Endometrium (tissue), 2 donors: ENCODE measurements at regions not wholly inside any gene's neighbourhood (a gene's known extent, or its start where the extent isn't known, plus 50 kb on each side); places are given as distances from the start of the nearest gene placed in this dataset.

Experiments
- FAIRE-seq: peaks from 2 replicates; lab custom pipeline; 2012; peaks lifted over from hg19 to GRCh38; lab: Jason Lieb, UNC
- donor health status: control.
- donor health status: control.

- FAIRE-seq: no peak
These were observed 1188.0 kb downstream of the GRIK2 start for GRCh38 chr6:102581378-102582124.

DNA sequence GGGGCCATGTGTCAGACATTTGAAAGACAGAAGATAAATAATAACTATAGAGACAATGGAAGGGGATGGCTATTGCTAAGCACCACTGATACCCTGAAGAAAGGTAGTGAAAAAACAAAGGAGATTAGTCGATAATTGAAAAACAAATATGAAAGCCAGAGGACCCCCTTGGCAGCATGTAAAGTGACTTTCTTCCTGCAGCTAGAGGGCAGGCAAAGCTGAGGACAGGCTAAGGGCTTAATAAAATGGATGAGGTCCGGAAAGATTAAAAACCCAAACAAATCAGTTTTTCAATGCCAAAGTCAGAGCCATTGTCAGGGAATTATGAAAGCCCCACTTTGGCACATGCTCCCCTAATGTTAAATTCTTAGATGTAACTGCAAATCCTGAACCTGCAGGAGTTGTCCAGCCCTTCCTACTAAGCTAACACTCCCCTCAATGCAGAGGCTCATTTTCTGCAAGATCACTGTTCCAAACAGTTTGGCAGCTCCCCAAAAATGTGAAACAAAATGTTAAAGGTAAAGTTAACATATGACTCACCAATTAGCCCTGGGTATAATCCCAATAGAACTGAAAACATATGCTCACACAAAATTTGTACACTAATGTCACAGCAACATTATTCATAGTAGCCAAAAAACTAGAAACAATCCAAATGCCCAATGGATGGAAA is 1177.9 kb downstream of the GRIK2 start:
- no peak for FAIRE-seq

GRCh38 chr6:102562713-102563112 is 1169.2 kb downstream of the GRIK2 start:
- FAIRE-seq: no peak

GRCh38 chr6:102553214-102553613 is 1159.7 kb downstream of the GRIK2 start:
- FAIRE-seq: no peak

- FAIRE-seq: no peak
These were observed 1155.8 kb downstream of the GRIK2 start for GRCh38 chr6:102549221-102549874.

- FAIRE-seq: no peak
These were observed 1131.8 kb downstream of the GRIK2 start for GRCh38 chr6:102525336-102525735.

DNA sequence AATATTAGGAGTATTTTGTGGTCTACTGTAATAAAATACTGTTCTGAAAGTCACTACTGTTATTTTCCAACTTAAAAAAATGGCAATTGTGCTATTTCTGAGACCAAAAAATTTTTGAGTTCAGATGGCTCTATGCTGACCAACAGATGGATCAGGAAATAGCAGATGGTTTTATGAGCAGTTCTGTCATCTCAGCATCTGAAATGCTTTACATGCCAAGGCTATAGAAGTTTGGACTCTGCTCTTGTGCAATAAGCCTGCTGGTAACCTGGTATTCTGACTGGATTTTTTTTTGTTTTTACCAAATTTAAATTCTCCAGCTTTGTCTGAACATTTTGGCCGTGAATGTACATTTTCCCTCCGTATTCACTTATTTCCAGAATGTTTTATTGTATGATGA is 1127.5 kb downstream of the GRIK2 start:
- no peak for FAIRE-seq

DNA sequence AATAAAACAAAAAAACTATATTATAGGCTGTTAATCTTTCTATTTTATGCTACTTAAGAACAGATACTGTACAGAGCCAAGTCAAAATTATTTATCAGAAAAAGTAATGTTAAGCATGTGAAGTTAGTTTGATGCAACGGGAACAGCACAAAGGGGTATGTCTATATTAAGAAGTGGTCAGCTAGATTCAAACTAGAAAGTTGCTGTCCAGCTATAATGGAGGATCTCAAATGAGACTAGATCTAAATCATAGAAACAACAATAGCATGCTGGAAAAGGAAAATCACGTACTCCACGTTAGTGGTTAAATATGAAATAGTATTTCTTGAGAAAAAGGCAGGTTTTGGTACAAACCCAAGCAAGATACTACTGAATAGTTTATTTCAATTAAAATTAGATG is 1124.0 kb downstream of the GRIK2 start:
- no peak for FAIRE-seq

- no peak for FAIRE-seq
These were observed 1108.1 kb downstream of the GRIK2 start for GRCh38 chr6:102501615-102502014.

DNA sequence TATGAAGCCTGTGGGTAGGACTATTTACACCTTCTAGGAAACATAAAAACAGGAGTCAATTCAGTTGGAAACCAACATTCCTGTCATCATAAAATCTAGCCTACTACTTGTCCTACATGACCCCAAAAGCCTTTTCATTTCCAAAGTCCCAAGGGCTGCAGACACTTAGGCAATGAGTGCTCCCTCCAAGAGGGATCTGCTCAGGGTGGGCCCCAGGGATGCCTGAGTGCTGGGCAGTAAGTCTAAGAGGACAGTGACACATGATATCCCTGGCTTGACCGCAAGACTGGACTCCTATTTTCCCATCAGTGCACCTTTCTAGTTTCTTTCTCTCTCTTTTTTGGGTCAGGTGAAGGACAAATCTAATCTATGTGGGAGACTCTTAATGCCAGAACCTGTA is 1101.3 kb downstream of the GRIK2 start:
- no peak for FAIRE-seq

- FAIRE-seq: no peak
These were observed 1100.0 kb downstream of the GRIK2 start for GRCh38 chr6:102493485-102493884.

- no peak for FAIRE-seq
These were observed 1095.2 kb downstream of the GRIK2 start for GRCh38 chr6:102488729-102489128.

GRCh38 chr6:102485480-102485879 is 1092.0 kb downstream of the GRIK2 start:
- no peak for FAIRE-seq

DNA sequence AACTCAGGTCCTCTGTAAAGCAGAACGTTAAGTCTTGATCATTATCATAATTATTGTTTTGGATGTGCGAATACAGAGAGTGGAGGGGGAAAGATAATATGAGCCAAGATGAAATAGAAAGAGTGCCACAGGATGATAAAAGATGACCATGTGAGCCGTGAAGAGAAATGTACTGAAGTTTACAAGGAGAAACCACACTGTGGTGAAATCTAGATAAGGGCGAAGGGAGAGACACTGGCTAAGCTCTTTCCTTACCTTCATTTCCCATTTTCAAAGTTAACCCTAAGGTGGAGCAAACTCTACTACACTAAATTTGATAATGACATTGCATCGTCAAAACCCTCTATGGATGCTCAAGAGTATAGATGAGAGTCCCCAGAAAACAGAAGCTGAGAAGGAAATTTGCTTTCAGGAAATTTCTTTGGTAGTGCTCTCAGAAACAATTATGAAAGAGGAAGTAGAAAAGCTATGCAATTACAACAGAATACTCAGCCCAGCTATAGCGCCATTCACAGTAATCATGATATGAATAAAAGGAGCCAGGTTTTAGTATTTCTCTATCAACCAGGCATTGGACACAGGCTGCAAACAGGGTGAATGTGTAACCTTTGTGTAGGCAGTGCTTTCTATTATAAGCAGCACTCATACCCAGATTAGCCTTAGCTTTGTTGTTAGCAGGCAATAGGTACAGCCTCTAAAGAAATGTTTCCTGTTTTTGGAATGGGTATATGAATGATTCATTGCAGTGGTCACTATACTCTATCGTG is 1080.7 kb downstream of the GRIK2 start:
- FAIRE-seq: no peak

GRCh38 chr6:102458990-102459389 is 1065.5 kb downstream of the GRIK2 start:
- no peak for FAIRE-seq

DNA sequence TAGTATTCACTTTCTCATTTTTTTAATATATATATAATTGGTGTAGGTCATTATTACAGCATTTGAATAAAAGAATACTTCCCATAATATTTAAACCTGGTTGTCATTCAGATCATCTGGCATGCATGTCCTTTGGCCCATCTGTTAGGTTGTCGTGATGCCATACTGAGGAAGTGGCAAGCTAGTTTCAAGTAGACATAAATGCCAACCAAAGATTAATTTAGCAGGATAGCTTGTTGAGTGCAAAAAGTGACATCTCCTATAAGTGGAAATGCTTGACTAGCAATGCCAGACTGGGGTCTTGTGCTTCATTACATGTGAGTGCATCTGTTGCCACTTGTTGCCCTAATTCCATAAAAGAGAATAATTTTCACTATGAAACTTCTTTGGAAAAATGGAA is 1044.7 kb downstream of the GRIK2 start:
- no peak for FAIRE-seq

DNA sequence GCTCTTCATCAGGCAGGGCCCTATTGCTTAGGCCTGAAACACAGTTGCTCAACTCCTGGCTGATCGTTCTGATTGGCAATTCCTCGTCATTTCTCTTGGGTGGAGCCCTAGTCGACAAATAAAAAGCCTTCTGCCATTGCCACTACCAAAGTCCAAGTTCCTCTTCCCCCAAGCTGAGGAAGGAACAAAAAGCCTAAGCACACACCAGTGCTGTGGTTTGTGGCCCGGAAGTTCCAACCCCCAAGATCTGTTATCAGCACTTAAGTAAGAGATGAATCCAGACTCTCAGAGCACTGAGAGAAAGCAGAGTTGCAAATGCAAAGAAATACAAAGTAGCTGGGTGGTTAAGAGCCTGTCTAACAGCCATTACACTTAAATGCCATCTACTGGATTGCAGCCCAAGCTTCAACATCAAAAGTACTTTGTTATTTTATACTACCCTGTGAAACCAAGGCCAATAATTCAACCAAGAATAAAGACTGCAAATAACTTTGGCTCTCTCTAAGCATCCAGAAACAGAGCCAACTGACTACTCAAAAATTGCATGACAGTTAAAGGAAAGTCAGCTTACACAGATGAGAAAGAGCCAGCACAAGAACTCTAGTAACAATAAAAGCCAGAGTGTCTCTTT is 1024.0 kb downstream of the GRIK2 start:
- FAIRE-seq: no peak

GRCh38 chr6:102415891-102416290 is 1022.4 kb downstream of the GRIK2 start:
- FAIRE-seq: no peak

DNA sequence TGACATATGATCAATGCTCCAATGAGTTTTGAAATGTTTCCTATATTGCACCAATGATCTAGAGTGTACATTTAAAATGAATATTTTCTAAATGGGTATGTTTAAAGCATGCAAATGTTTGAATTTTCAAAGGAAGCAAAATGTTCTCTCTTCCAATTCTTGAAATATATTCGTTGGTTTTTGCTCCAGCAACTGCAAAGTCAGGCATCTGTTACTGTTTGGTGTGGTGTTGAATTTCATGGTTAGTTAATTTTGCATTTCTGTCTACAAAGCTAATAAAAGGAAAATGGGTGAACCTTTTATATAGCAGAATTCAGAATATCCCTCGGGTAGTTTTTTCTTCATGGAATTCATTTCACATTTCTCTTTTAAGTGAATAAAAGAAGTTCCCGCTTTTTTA is 1018.3 kb downstream of the GRIK2 start:
- FAIRE-seq: no peak

GRCh38 chr6:102407886-102408741 is 1014.6 kb downstream of the GRIK2 start:
- FAIRE-seq: no peak

DNA sequence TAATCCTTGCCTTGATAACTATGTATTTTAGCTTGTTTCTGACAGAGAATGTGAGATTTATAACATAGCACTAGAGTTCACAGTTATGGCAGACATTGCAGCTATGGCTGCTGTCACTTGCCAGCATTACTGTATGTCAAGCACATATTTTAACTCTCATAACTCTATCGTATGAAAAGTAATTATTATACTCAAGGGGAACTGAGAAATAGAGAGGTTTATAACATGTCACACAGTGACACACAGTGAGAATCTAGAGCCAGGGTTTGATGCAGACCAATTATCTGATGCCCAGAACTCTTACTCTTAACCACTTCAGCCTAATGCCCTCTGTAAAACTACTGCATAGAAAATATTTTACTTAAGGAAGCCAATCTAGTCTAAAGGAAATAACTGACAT is 1012.4 kb downstream of the GRIK2 start:
- FAIRE-seq: no peak
